Kidney (tissue), 13 donors: ENCODE measurements at regions not wholly inside any gene's neighbourhood (a gene's known extent, or its start where the extent isn't known, plus 50 kb on each side); places are given as distances from the start of the nearest gene placed in this dataset.

ENCODE experiments used
- DNase-seq, 5 donors: peaks; one replicate each; pipeline ENCODE4 v3.0.0-alpha.2; 2013 to 2020
- FAIRE-seq: peaks from 2 replicates; lab custom pipeline; 2012; peaks lifted over from hg19 to GRCh38; lab: Jason Lieb, UNC
- H3K27ac ChIP-seq, 2 donors: one replicate each; pipeline ENCODE4 v1.7.0; 2013; ENCODE audit warnings: low read depth in 2 of 2, low read length in 2 of 2, inconsistent platforms in 1 of 2
- H3K27me3 ChIP-seq: one replicate; pipeline ENCODE4 v1.7.1; 2013; ENCODE audit warnings: low read length, inconsistent platforms; ENCODE audit not compliant: control insufficient read depth, insufficient read depth
- H3K36me3 ChIP-seq, 3 donors: one replicate each; pipeline versions ENCODE4 v1.7.0 to v1.7.1; 2013; ENCODE audit warnings: low read length in 3 of 3, control low read depth in 1 of 3, inconsistent platforms in 1 of 3; ENCODE audit not compliant: insufficient read depth in 3 of 3, control insufficient read depth in 2 of 3
- H3K4me1 ChIP-seq, 3 donors: one replicate each; pipeline versions ENCODE4 v1.7.0 to v1.7.1; 2013; ENCODE audit warnings: low read length in 3 of 3, inconsistent platforms in 1 of 3, low read depth in 1 of 3; ENCODE audit not compliant: control insufficient read depth in 2 of 3, insufficient read depth in 2 of 3
- H3K4me3 ChIP-seq, 3 donors: one replicate each; pipeline versions ENCODE4 v1.7.0 to v1.8.1; 2013; ENCODE audit warnings: low read length in 3 of 3, control low read depth in 1 of 3, inconsistent platforms in 1 of 3
- H3K9ac ChIP-seq, 3 donors: one replicate each; pipeline versions ENCODE4 v1.7.0 to v1.7.1; 2013; ENCODE audit warnings: low read length in 3 of 3, control low read depth in 1 of 3, inconsistent platforms in 1 of 3
- H3K9me3 ChIP-seq, 3 donors: one replicate each; pipeline versions ENCODE4 v1.7.0 to v1.7.1; 2013; ENCODE audit warnings: low read length in 3 of 3, control low read depth in 1 of 3, inconsistent platforms in 1 of 3; ENCODE audit not compliant: control insufficient read depth in 2 of 3, insufficient read depth in 1 of 3
- intact Hi-C: fragments of 100-400 bp; cut with DNase I; formaldehyde crosslinking; loops from one replicate; pipeline ENCODE4 v1.11.1; 2022
- TF ChIP-seq, protein P1 (sequence below): IDR thresholded peaks from 3 replicates; pipeline ENCODE4 v1.5.1; 2012; ENCODE audit warnings: mild to moderate bottlenecking, moderate library complexity, borderline replicate concordance; ENCODE audit not compliant: insufficient read depth; ENCODE audit errors: extremely low read depth
- donor health status: control.
- donor health status: control.
- donor health status: control.
- donor health status: control.
- donor health status: control.
- donor health status: DM: yes; HTN: yes; CAD: no.
- donor health status: Normal renal cell carcinoma (clear cell type).

DNA sequence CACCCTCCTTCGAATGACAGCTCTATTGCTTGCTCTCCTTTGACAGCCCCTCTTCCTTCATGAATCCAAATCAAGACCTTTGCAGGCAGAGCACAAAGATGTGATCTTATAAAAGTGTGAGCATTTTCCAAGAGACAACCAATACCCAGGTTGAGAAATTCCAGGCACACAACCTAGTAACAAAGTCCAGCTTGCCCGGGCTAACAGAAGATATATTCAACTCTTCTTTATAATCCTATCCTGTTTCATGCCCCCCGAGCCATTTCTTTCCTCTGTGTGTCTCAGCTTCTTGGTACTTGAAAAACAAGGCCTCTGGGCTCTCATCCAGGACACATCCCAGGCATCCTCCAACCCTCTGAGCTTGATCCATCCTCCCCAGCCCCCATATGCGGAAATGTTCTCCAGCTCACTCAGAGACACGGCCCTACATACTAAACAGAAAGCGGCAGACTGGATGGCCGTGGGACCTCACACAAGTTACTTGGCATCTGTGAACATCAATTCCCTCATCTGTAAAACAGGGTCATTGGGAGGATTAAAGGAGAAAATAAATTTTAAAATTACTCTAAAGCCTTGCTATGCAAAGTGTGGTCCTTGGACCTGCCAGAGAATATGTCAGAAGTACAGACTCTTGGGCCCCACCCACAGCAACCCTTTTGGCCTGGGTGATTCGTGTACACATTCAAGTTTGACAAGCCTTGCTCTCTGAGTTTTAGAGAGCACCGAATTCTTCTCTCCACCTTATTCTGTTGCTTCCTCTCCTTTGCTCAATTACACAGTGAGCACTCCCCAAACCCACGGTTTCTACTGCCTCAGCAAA lies 627.0 kb downstream of the BCOR start:
- TF ChIP-seq, protein P1, sequence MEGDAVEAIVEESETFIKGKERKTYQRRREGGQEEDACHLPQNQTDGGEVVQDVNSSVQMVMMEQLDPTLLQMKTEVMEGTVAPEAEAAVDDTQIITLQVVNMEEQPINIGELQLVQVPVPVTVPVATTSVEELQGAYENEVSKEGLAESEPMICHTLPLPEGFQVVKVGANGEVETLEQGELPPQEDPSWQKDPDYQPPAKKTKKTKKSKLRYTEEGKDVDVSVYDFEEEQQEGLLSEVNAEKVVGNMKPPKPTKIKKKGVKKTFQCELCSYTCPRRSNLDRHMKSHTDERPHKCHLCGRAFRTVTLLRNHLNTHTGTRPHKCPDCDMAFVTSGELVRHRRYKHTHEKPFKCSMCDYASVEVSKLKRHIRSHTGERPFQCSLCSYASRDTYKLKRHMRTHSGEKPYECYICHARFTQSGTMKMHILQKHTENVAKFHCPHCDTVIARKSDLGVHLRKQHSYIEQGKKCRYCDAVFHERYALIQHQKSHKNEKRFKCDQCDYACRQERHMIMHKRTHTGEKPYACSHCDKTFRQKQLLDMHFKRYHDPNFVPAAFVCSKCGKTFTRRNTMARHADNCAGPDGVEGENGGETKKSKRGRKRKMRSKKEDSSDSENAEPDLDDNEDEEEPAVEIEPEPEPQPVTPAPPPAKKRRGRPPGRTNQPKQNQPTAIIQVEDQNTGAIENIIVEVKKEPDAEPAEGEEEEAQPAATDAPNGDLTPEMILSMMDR, result no peak

DNA sequence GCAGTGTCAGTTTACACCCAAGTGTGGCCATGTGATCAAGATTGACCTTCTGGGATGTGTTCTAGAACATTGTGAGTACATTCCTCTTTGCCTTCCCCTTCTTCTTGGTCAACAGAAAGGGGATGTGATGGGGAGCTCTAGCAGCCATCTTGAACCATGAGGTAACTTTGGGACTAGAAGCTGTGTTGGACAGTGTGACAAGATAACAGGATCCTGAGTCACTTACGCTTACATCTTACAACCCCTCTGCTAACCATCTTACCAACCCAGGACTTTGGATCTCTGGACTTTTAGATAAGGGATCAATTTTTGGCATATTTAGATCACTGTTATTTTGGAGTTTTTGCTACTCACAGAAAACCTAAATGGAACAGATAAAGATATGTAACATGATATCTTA lies 625.6 kb downstream of the BCOR start:
- Histone ChIP-seq H3K4me1 (no peaks in the 10 kb centered on the region), H3K4me3 (no peak overlapping the region), H3K9ac (no peak overlapping the region), H3K36me3 (no peaks in the 10 kb centered on the region), H3K27me3 (no peaks in the 10 kb centered on the region), H3K9me3 (no peaks in the 10 kb centered on the region), H3K27ac (no peak overlapping the region)
- no peak for DNase-seq
- no peak for FAIRE-seq
- TF ChIP-seq, protein P1, result no peak
- intact Hi-C loops, result no loop called here

More for the DNA sequence above, 627.0 kb downstream of the BCOR start:
- Histone ChIP-seq H3K9ac (no peak overlapping the region), H3K9me3 (no peaks in the 10 kb centered on the region), H3K4me3 (no peak overlapping the region), H3K27me3 (no peaks in the 10 kb centered on the region), H3K4me1 (no peaks in the 10 kb centered on the region), H3K27ac (no peak overlapping the region), H3K36me3 (no peaks in the 10 kb centered on the region)
- DNase-seq (peak in 1 of 5 donors; percentile 79), FAIRE-seq (no peak)
- intact Hi-C loops, result no loop called here

DNA sequence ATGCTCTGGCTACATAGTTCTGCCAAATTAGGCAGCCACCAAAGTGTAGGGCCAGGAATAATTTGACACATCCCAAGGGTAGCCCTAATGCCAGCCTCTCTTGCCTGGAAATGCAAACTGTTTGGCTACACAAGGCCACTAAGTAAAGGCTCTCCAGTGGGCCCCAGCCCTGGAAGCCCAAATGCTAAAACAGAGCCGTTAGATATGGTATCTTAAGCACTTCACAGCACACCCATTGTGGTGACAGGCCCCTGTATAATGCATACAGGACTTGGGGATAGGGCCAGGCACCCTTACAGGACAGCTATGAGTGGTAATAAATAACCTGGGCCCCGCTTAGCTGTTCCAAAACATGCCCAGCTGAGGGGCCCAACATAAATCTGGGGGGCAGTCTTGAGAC lies 623.9 kb downstream of the BCOR start:
- Histone ChIP-seq H3K36me3 (no peaks in the 10 kb centered on the region), H3K27me3 (no peaks in the 10 kb centered on the region), H3K9ac (no peak overlapping the region), H3K27ac (no peak overlapping the region), H3K9me3 (no peaks in the 10 kb centered on the region), H3K4me1 (no peaks in the 10 kb centered on the region), H3K4me3 (no peak overlapping the region)
- intact Hi-C loops, result no loop called here
- DNase-seq, result no peak
- no peak for FAIRE-seq
- TF ChIP-seq, protein P1, result no peak

DNA sequence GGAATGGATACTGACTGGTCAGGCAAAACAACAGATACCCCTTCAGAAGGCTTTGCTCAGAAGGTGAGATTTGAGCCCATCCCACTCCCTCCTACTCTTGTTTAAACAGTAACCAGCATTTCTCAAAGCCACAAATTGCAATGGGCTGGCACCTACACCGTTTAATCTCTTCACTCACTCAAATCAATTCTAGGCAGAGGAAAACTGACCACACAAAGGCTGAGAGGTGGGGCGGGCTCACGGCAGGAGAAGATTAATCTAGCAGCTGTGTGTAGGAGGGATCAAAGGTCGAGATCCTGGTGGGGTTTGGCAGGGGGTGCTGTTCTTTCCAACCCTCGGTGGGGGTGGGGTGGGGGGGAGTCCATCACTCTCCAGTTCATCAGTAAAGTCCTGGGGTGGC lies 622.4 kb downstream of the BCOR start:
- TF ChIP-seq, protein P1, result no peak
- H3K9ac ChIP-seq, result no peak overlapping the region
- DNase-seq, result peak in 3 of 5 donors; percentile 30 to 50 (median 49)
- no peaks in the 10 kb centered on the region for H3K27me3 ChIP-seq
- H3K9me3 ChIP-seq, result no peaks in the 10 kb centered on the region
- intact Hi-C loops, result no loop called here
- no peak overlapping the region for H3K4me3 ChIP-seq
- H3K27ac ChIP-seq, result no peak overlapping the region
- FAIRE-seq, result no peak
- H3K36me3 ChIP-seq, result no peaks in the 10 kb centered on the region
- no peaks in the 10 kb centered on the region for H3K4me1 ChIP-seq
